MM.1S (cell line): ENCODE measurements at regions not wholly inside any gene's neighbourhood (a gene's known extent, or its start where the extent isn't known, plus 50 kb on each side); places are given as distances from the start of the nearest gene placed in this dataset.

Experiments
- DNase-seq: peaks from one replicate; pipeline ENCODE4 v3.0.0-alpha.2; 2015
- H2AFZ ChIP-seq: fragments of 300-600 bp; sonication (generic); 2 replicates; pipeline ENCODE4 v1.6.0; 2016; ENCODE audit warnings: antibody characterized with exemption, low read length
- H3F3A ChIP-seq: fragments of 300-600 bp; sonication (generic); 2 replicates; pipeline ENCODE4 v1.6.1; 2016; ENCODE audit warnings: mild to moderate bottlenecking, antibody characterized with exemption, low read length, moderate library complexity, mixed read lengths; ENCODE audit not compliant: insufficient read depth
- H3K27ac ChIP-seq: fragments of 300-600 bp; sonication (generic); 2 replicates; pipeline ENCODE4 v1.5.1; 2016; ENCODE audit warnings: mild to moderate bottlenecking, low read length
- H3K27me3 ChIP-seq: fragments of 300-600 bp; sonication (generic); replicated peaks from 2 replicates; pipeline ENCODE4 v1.6.0; 2016; ENCODE audit warnings: low read length; ENCODE audit not compliant: insufficient read depth
- H3K36me3 ChIP-seq: fragments of 300-600 bp; sonication (generic); replicated peaks from 2 replicates; pipeline ENCODE4 v1.6.1; 2016; ENCODE audit warnings: mild to moderate bottlenecking, low read length, mixed read lengths; ENCODE audit not compliant: insufficient read depth
- H3K4me1 ChIP-seq: fragments of 300-600 bp; sonication (generic); 2 replicates; pipeline ENCODE4 v1.6.1; 2016; ENCODE audit warnings: low read length, mixed read lengths
- H3K4me2 ChIP-seq: fragments of 300-600 bp; sonication (generic); 2 replicates; pipeline ENCODE4 v1.6.0; 2016; ENCODE audit warnings: low read depth, low read length
- H3K4me3 ChIP-seq: fragments of 300-600 bp; sonication (generic); 2 replicates; pipeline ENCODE4 v1.5.1; 2016; ENCODE audit warnings: low read length, mixed read lengths
- H3K79me2 ChIP-seq: fragments of 300-600 bp; sonication (generic); 2 replicates; pipeline ENCODE4 v1.6.1; 2016; ENCODE audit warnings: mixed run types, low read length, mixed read lengths
- H3K9ac ChIP-seq: fragments of 300-600 bp; sonication (generic); 2 replicates; pipeline ENCODE4 v1.6.1; 2016; ENCODE audit warnings: low read length, mixed read lengths
- H3K9me2 ChIP-seq: fragments of 300-600 bp; sonication (generic); replicated peaks from 2 replicates; pipeline ENCODE4 v1.6.1; 2016; ENCODE audit warnings: mild to moderate bottlenecking, low read length, mixed read lengths; ENCODE audit not compliant: insufficient read depth
- H3K9me3 ChIP-seq: fragments of 300-600 bp; sonication (generic); replicated peaks from 2 replicates; pipeline ENCODE4 v1.6.1; 2016; ENCODE audit warnings: mild to moderate bottlenecking, low read length, mixed read lengths; ENCODE audit not compliant: insufficient read depth
- H4K20me1 ChIP-seq: fragments of 300-600 bp; sonication (generic); 2 replicates; pipeline ENCODE4 v1.6.1; 2016; ENCODE audit warnings: mild to moderate bottlenecking, low read length, moderate library complexity, mixed read lengths; ENCODE audit not compliant: insufficient read depth
- EZH2 ChIP-seq: fragments of 300-600 bp; sonication (generic); optimal IDR thresholded peaks from 2 replicates; pipeline ENCODE3; 2017; ENCODE audit warnings: low read depth, mild to moderate bottlenecking, antibody characterized with exemption, low read length, mixed read lengths
- EZH2phosphoT487 ChIP-seq: fragments of 300-600 bp; sonication (generic); IDR thresholded peaks from 2 replicates; pipeline ENCODE4 v1.6.1; 2018; ENCODE audit warnings: antibody characterized with exemption, low read length
- TF ChIP-seq, protein P1 (sequence below): fragments of 300-600 bp; sonication (generic); IDR thresholded peaks from 2 replicates; pipeline ENCODE4 v1.5.1; 2016; ENCODE audit warnings: antibody characterized with exemption, low read length, mixed read lengths

DNA sequence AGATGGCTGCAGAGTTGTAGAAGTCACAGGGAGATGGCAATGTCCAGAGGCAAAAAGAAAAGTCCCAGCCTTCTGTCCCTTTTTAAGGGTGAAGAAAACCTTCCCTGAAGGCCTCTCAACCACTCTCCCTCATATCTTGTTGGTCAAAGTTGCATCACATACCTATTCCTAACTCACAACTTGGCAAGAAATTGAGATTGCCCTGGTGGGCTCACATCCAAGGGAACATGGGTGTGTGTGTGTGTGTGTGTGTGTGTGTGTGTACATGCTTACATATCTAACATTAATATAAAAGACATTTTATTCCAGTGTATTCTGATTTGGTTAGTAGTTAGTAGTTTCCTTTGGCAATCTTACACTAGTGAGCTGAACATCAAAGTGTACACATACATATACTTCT is 144.3 kb upstream of the SALL4 start:
- Histone ChIP-seq H3K4me3 (no peak overlapping the region), H3K27me3 (no peaks in the 10 kb centered on the region), H3K9ac (no peak overlapping the region), H3K9me2 (no peaks in the 10 kb centered on the region), H3K9me3 (no peaks in the 10 kb centered on the region), H3K4me1 (no peaks in the 10 kb centered on the region), H3K36me3 (no peaks in the 10 kb centered on the region), H2AFZ (no peak overlapping the region), H3K4me2 (no peak overlapping the region), H3K79me2 (no peaks in the 10 kb centered on the region), H3F3A (no peaks in the 10 kb centered on the region), H4K20me1 (no peaks in the 10 kb centered on the region), H3K27ac (no peak overlapping the region)
- no peak for TF ChIP-seq EZH2
- TF ChIP-seq, protein P1, sequence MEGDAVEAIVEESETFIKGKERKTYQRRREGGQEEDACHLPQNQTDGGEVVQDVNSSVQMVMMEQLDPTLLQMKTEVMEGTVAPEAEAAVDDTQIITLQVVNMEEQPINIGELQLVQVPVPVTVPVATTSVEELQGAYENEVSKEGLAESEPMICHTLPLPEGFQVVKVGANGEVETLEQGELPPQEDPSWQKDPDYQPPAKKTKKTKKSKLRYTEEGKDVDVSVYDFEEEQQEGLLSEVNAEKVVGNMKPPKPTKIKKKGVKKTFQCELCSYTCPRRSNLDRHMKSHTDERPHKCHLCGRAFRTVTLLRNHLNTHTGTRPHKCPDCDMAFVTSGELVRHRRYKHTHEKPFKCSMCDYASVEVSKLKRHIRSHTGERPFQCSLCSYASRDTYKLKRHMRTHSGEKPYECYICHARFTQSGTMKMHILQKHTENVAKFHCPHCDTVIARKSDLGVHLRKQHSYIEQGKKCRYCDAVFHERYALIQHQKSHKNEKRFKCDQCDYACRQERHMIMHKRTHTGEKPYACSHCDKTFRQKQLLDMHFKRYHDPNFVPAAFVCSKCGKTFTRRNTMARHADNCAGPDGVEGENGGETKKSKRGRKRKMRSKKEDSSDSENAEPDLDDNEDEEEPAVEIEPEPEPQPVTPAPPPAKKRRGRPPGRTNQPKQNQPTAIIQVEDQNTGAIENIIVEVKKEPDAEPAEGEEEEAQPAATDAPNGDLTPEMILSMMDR, result no peak
- no peak for TF ChIP-seq EZH2phosphoT487
- DNase-seq, result no peak

DNA sequence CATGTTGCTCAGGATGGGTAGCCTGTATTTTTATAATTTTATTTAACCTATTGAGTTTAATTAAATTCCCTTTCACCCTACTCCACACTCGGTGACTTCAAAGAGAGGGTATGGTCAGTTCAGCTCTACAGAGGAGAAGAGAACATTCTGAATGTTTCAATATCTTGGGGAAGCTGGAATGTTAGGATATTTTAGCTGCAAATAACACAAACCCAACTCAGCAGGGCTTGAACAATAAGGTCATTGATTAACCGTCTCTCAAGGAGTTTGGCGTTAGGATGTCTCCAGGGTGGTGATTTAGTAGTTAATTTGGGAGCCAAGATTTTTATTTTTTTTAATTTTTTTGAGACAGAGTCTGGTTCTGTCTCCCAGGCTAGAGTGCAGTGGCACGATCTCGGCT is 143.6 kb upstream of the SALL4 start:
- Histone ChIP-seq H3K79me2 (no peaks in the 10 kb centered on the region), H3K9me2 (no peaks in the 10 kb centered on the region), H3K27ac (no peak overlapping the region), H3K9me3 (no peaks in the 10 kb centered on the region), H3K36me3 (no peaks in the 10 kb centered on the region), H2AFZ (no peak overlapping the region), H3K4me1 (no peaks in the 10 kb centered on the region), H3F3A (no peaks in the 10 kb centered on the region), H3K9ac (no peak overlapping the region), H3K27me3 (no peaks in the 10 kb centered on the region), H3K4me2 (no peak overlapping the region), H3K4me3 (no peak overlapping the region), H4K20me1 (no peaks in the 10 kb centered on the region)
- DNase-seq, result no peak
- no peak for TF ChIP-seq EZH2phosphoT487
- no peak for TF ChIP-seq EZH2
- TF ChIP-seq, protein P1, result no peak

DNA sequence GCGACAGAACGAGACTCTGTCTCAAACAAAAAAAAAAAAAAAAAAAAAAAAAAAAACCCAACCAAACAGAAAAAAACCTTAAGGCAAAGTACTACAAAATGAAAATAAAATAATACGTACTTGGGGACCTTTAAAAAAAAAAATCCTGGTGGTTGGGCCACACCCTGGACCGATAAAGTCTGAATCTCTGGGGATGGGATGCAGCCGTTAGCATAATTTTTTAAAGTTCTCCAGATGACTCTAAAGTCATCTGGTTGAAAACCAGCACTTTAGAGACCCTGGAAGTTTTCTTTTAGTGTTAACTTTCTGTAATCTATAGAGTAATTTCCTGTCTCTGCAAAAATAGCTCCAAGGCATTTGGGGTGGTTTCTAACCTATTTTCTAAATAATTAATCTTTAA is 142.9 kb upstream of the SALL4 start:
- TF ChIP-seq, protein P1, result no peak
- TF ChIP-seq EZH2 (no peak), EZH2phosphoT487 (no peak)
- no peak overlapping the region for H3K4me2 ChIP-seq
- no peak overlapping the region for H2AFZ ChIP-seq
- H3F3A ChIP-seq, result no peaks in the 10 kb centered on the region
- no peak overlapping the region for H3K9ac ChIP-seq
- no peaks in the 10 kb centered on the region for H3K27me3 ChIP-seq
- H3K36me3 ChIP-seq, result no peaks in the 10 kb centered on the region
- no peaks in the 10 kb centered on the region for H3K9me2 ChIP-seq
- no peak for DNase-seq
- H4K20me1 ChIP-seq, result no peaks in the 10 kb centered on the region
- no peaks in the 10 kb centered on the region for H3K79me2 ChIP-seq
- no peaks in the 10 kb centered on the region for H3K9me3 ChIP-seq
- H3K27ac ChIP-seq, result no peak overlapping the region
- H3K4me1 ChIP-seq, result no peaks in the 10 kb centered on the region
- H3K4me3 ChIP-seq, result no peak overlapping the region
